ENCODE measurements at regions not wholly inside any gene's neighbourhood (a gene's known extent, or its start where the extent isn't known, plus 50 kb on each side); places are given as distances from the start of the nearest gene placed in this dataset.

DNA sequence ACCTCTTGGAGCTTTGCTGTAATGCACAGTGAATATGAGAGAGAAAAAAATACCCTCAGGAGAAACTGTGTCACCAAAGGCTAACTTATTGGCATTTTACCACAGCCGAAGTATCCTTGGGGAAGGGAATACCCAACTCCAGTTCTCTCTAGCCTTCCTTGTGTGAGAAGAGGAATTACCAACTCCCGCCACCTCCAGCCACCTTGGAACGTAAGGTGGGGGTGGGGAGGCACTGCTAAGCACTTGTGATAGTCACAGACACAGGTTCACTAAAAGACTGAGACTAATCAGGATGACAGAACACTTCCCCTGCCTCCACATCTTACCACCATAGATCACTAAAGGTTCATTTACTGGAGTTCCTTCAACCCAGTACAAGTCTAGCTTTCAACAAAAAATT, 102.0 kb upstream of the ADAMTS19 start:
- no peak for DNase-seq
- ChIA-PET CTCF (no interaction called here), POLR2A (no interaction called here)
- Mint-ChIP-seq H3K27me3 (no peaks in the 10 kb centered on the region), H3K27ac (no peak overlapping the region), H3K4me3 (no peak overlapping the region), H3K4me1 (no peaks in the 10 kb centered on the region), H3K9me3 (no peaks in the 10 kb centered on the region), H3K36me3 (ENCODE audit: low read depth) (no peaks in the 10 kb centered on the region)

DNA sequence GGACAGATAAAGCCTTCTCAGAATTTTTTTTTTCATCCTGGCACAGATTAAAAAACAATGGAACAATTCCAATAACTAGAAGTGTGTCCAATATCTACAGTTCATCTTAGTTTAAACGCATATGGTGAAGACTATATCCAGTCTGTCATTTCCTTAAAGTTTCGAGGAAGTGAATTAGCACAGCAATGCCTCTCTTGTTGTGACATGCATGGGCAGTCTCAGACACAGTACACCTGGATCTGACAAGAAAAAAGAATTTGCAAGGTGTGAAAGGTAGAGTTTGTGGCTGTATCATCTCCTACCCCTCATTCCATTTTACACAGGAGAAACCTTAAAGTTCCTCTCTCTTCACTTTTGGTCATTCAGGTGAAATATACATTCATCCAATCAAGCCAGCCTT, 100.6 kb upstream of the ADAMTS19 start:
- DNase-seq: no peak
- CTCF ChIA-PET: no interaction called here
- Mint-ChIP-seq H3K4me1 (no peaks in the 10 kb centered on the region), H3K4me3 (no peak overlapping the region), H3K27ac (no peak overlapping the region), H3K36me3 (ENCODE audit: low read depth) (no peaks in the 10 kb centered on the region), H3K9me3 (no peaks in the 10 kb centered on the region), H3K27me3 (no peaks in the 10 kb centered on the region)
- POLR2A ChIA-PET: no interaction called here

DNA sequence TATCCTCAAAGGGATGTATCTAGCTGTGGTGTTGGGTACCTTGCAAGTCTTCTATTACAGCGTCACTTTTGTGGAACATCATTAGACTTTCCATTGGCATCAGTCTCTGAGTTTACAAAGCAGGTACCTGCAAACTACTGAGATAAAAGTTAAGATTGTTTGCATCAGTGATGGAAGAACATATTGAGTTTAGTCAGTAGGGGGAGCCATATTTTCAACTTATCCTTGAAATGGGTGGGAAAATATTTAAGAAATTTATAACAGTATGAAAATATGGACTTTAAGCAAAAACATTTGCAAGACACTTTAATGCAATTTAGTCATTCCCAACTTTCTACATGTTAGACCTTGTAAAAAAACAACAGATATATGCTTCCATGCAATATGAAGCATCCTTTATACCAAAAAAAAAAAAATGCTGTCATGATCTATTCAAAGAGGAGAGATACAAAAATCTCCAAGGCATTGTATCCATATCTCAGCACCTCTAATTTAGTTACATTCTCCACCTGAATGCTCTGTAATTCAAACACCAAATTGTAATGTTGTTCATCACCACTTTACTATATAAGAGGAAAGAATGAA, 98.6 kb upstream of the ADAMTS19 start:
- H3K27ac Mint-ChIP-seq: no peak overlapping the region
- H3K27me3 Mint-ChIP-seq: no peaks in the 10 kb centered on the region
- H3K4me3 Mint-ChIP-seq: no peak overlapping the region
- no peak for DNase-seq
- POLR2A ChIA-PET: no interaction called here
- peaks cover 4% of the 10 kb centered on the region for H3K9me3 Mint-ChIP-seq
- CTCF ChIA-PET: no interaction called here
- H3K36me3 Mint-ChIP-seq (ENCODE audit: low read depth): no peaks in the 10 kb centered on the region
- no peaks in the 10 kb centered on the region for H3K4me1 Mint-ChIP-seq

DNA sequence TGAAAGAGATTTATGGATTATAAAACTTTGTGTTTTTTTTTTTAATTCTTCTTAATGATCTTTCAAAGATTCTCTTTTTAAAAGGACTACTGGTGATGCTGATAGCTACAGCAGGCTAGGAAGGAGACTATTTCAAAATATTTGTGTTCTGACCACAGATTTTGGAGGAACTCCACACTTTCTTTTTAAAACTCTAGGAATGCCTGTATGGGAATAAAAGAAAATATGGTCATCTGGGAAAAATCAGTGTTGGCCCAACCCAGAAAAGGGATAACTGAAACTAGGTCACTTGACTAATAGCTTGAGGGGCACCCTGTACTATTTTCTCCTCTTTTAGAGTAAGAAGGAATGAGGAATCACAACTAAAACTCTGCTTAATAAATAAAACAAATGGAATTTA, 97.6 kb upstream of the ADAMTS19 start:
- Mint-ChIP-seq H3K36me3 (ENCODE audit: low read depth) (no peaks in the 10 kb centered on the region), H3K4me3 (no peak overlapping the region), H3K27ac (no peak overlapping the region), H3K9me3 (peaks cover 4% of the 10 kb centered on the region), H3K4me1 (no peaks in the 10 kb centered on the region), H3K27me3 (no peaks in the 10 kb centered on the region)
- CTCF ChIA-PET: no interaction called here
- no peak for DNase-seq
- POLR2A ChIA-PET: no interaction called here

DNA sequence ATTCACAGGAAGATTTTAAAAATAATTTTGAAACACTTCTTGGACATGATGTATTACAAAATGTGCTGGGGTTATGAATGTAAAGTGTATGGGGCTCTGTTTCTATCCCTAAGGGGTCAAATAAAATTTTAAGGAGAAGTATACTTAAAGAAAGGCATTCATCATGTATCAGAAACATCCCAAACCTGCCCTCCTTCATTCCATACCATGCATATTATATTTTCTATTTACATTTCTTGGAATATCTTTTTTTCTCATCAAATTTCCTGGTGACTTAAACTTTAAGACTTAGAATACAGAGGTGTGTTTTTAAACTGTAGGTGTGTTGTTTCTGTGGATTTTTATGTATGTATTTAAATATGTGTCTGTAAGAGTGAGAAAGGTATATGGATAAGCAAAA, 96.1 kb upstream of the ADAMTS19 start:
- ChIA-PET CTCF (no interaction called here), POLR2A (no interaction called here)
- Mint-ChIP-seq H3K36me3 (ENCODE audit: low read depth) (no peaks in the 10 kb centered on the region), H3K27ac (no peak overlapping the region), H3K27me3 (no peaks in the 10 kb centered on the region), H3K4me1 (no peaks in the 10 kb centered on the region), H3K9me3 (peaks cover 4% of the 10 kb centered on the region), H3K4me3 (no peak overlapping the region)
- DNase-seq: no peak

DNA sequence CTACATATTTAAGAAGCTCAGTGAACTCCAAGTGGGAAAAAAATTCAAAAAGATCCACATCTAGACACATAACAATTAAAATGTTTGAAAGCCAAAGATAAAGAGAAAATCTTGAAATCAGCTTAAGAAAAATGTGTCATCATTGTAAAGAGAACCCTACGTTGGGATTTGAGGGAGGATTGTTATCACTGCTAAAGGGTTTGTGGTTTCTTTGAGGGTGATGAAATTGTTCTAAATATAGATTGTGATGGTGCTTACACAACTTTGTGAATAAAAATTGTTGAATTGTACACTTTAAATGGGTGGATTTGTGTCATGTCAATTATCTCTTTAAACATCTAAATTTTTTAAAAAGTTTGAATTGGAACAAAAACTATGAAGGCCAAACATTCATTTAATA, 92.2 kb upstream of the ADAMTS19 start:
- Mint-ChIP-seq H3K9me3 (peaks cover 4% of the 10 kb centered on the region), H3K27me3 (no peaks in the 10 kb centered on the region), H3K36me3 (ENCODE audit: low read depth) (no peaks in the 10 kb centered on the region), H3K27ac (no peak overlapping the region), H3K4me3 (no peak overlapping the region), H3K4me1 (no peaks in the 10 kb centered on the region)
- ChIA-PET POLR2A (no interaction called here), CTCF (interaction anchor here (0.6 kb wide), 1 partner anchor 194 kb away, joined by 3 read pairs; no protein-coding TSS in a partner anchor)
- no peak for DNase-seq

DNA sequence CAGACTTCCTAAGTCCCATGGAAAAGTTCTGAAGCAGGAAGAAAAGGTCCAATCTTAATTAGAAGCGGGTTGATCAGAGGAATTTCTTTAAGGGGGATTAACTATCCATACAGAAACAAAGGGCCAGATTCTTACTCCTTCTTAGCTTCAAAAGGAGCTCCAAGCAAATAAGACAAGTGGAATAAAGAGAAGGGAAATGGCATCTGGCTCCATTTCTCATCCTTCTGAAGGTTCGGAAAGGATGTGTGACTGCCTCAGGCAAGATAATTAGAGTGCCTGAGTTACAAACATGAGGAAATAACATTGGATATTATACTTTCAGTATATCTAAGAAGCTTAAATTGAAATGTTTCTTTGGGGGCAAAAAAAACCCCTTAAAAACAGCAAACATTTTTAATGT, 88.1 kb upstream of the ADAMTS19 start:
- DNase-seq: no peak
- H3K4me1 Mint-ChIP-seq: no peaks in the 10 kb centered on the region
- H3K9me3 Mint-ChIP-seq: no peaks in the 10 kb centered on the region
- H3K36me3 Mint-ChIP-seq (ENCODE audit: low read depth): no peaks in the 10 kb centered on the region
- H3K27ac Mint-ChIP-seq: no peak overlapping the region
- no peak overlapping the region for H3K4me3 Mint-ChIP-seq
- H3K27me3 Mint-ChIP-seq: no peaks in the 10 kb centered on the region
- ChIA-PET CTCF (no interaction called here), POLR2A (no interaction called here)

DNA sequence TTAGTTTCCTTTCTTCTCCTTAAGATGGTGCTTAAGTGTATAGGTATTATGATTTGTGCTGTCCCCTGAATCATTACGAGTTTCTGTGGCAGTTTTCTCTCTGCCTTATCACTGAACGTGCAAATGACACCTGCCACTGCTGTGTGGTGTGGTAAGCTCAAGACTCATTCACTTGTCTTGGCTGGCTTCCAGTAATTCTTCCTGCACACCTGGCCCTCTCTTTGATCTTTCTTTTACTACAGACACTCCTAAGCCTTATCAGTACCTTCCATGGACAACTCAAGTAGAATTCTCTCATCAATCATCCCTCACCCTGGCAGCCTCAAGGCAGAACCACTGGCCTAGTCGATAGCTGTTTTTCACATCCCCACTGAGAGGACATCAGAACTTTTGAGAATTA, 82.6 kb upstream of the ADAMTS19 start:
- POLR2A ChIA-PET: no interaction called here
- Mint-ChIP-seq H3K27me3 (no peaks in the 10 kb centered on the region), H3K27ac (no peak overlapping the region)

DNA sequence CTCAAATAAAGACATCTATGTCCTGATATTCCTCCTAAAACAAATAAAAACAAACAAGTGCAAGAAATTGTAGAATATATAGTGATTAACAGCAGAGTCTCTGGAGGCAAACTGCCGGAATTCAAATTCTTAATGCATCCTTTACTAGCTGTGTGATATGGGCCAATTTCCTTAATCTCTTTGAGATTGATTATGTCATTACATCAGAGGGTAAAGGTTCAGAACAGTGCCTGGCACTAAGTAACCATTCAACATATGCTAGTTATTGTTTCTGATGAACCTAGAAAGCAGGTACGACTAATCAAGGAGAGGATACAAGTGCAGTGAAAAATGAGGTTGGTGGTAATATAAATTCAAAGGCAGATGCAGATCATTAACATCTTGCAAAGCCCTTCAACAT, 81.1 kb upstream of the ADAMTS19 start:
- H3K27ac Mint-ChIP-seq: no peak overlapping the region
- no peak for DNase-seq
- no peak overlapping the region for H3K4me3 Mint-ChIP-seq
- ChIA-PET CTCF (no interaction called here), POLR2A (no interaction called here)
- no peaks in the 10 kb centered on the region for H3K36me3 Mint-ChIP-seq (ENCODE audit: low read depth)
- H3K27me3 Mint-ChIP-seq: no peaks in the 10 kb centered on the region
- no peaks in the 10 kb centered on the region for H3K9me3 Mint-ChIP-seq
- H3K4me1 Mint-ChIP-seq: no peaks in the 10 kb centered on the region

More for the DNA sequence above, 82.6 kb upstream of the ADAMTS19 start:
- no peak overlapping the region for H3K4me3 Mint-ChIP-seq
- no peaks in the 10 kb centered on the region for H3K36me3 Mint-ChIP-seq (ENCODE audit: low read depth)
- no peaks in the 10 kb centered on the region for H3K4me1 Mint-ChIP-seq
- CTCF ChIA-PET: no interaction called here
- no peak for DNase-seq
- H3K9me3 Mint-ChIP-seq: no peaks in the 10 kb centered on the region

DNA sequence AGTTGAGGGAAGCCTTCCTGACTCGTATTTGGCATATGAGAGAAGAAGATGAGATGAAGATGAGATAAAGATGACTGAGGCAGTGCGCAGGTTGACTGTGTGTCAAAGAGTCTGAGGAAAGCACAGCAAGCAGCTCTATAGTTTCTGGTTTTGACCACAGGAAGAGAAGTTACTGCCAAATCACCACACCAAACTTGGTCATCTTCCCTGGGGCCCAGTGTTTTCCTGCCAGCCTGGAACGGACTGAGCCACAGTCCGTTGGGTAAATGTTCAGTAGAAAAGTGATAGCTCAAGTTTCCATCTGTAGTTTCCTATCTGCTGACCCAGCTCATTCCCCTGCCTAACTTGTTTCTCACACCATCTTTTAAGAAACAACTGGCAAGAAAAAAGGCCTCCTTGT, 80.7 kb upstream of the ADAMTS19 start:
- Mint-ChIP-seq H3K4me3 (no peak overlapping the region), H3K4me1 (no peaks in the 10 kb centered on the region), H3K27ac (no peak overlapping the region), H3K27me3 (no peaks in the 10 kb centered on the region), H3K9me3 (no peaks in the 10 kb centered on the region), H3K36me3 (ENCODE audit: low read depth) (no peaks in the 10 kb centered on the region)
- ChIA-PET CTCF (no interaction called here), POLR2A (no interaction called here)
- DNase-seq: no peak

DNA sequence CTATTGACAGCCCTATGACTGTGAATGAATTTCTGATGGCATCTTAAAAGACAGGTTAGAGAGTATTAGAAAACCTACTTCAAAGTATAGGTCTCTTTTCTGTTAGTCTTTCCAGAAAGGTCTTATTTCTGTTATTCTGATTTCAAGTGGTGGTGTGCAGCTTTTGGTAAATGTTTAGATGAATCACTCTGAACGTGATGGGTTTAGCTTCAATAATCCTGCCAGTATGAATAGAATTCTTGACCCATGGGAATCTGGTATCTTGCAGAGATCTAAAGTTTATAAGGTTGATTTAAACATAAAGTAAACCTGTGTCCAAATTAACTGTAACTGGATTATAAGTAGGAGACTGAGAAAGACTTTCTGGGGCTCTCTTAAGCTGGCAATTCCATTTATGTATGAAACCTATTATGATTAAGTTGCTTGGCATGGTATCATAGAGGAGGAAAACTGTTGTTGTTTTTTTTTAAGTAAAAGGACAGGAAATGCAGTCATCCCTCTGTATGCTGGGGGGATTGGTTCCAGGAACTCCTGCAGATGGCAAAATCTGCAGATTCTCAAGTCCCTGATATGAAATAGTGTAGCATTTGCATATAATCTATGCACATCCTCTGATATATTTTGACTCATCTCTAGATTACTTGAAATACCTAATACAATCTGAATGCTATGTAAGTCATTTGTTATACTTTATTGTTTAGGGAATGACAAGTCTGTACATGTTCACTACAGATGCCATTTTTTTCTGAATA, 77.0 kb upstream of the ADAMTS19 start:
- no peak for DNase-seq
- Mint-ChIP-seq H3K9me3 (no peaks in the 10 kb centered on the region), H3K27ac (no peak overlapping the region), H3K36me3 (ENCODE audit: low read depth) (no peaks in the 10 kb centered on the region), H3K27me3 (no peaks in the 10 kb centered on the region), H3K4me3 (no peak overlapping the region), H3K4me1 (no peaks in the 10 kb centered on the region)
- ChIA-PET POLR2A (no interaction called here), CTCF (interaction anchor here (0.6 kb wide), 1 partner anchor 741 kb away, joined by 4 read pairs; no protein-coding TSS in a partner anchor)

DNA sequence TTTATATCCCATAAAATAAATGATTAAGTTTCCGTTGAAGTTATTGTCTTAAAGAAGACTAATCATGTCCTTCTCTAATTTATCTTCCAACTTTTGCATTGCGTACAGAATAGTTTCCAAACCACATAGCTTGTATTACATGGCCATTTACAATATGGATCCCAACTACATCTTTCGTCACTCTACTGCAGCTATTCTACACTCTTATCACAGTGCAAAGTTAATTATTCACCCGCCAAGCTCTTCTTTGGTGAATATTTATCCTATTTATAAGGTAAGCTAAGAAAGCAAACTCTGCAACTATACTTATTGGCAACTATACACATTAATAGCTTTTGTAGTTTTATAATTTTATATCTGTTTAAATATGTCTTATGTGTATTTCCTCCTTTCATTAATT, 75.9 kb upstream of the ADAMTS19 start:
- POLR2A ChIA-PET: no interaction called here

DNA sequence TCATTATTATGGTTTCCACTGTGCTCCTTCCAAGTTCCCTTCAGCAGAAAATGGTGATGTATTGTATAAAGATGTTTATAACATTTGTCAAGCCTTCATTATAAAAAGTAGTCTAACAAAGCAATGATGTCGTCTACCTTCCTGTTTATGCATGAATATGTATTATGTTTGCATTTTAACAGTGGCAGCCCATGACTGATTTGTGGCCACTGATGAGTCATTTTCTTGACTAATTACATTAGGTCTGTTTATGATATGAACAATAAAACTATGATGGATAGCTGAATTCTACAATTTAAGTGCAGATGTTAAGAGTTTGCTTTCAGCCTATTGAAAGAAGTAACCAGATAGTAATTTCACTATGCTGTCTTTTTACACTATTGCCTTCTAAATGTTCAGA, 75.4 kb upstream of the ADAMTS19 start:
- Mint-ChIP-seq H3K27ac (no peak overlapping the region), H3K9me3 (no peaks in the 10 kb centered on the region), H3K36me3 (ENCODE audit: low read depth) (no peaks in the 10 kb centered on the region), H3K4me3 (no peak overlapping the region), H3K27me3 (no peaks in the 10 kb centered on the region), H3K4me1 (no peaks in the 10 kb centered on the region)
- ChIA-PET CTCF (no interaction called here), POLR2A (no interaction called here)
- no peak for DNase-seq

More for the DNA sequence above, 75.9 kb upstream of the ADAMTS19 start:
- no peak for DNase-seq
- H3K9me3 Mint-ChIP-seq: no peaks in the 10 kb centered on the region
- CTCF ChIA-PET: no interaction called here
- no peak overlapping the region for H3K27ac Mint-ChIP-seq
- H3K4me1 Mint-ChIP-seq: no peaks in the 10 kb centered on the region
- no peak overlapping the region for H3K4me3 Mint-ChIP-seq
- no peaks in the 10 kb centered on the region for H3K27me3 Mint-ChIP-seq
- H3K36me3 Mint-ChIP-seq (ENCODE audit: low read depth): no peaks in the 10 kb centered on the region

DNA sequence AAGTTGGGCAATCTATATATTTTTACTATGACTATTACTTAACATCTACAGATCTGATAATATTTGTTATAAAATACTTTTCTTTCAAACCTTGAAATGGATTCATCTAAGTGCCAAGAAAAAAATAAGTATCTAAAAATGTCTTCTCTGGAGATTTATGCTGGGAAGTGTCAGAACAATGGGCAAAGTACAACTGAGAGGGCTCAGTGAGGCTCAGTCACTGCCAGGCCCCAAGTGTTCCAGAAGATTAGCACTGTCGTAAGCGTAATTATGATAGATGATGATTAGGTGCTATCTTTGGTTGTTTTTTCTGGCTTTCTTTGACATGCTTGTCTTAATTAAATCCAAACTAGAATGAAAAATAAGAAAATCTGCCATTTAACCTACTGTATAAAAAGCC, 72.2 kb upstream of the ADAMTS19 start:
- no peak overlapping the region for H3K27ac Mint-ChIP-seq
- POLR2A ChIA-PET: no interaction called here
- H3K36me3 Mint-ChIP-seq (ENCODE audit: low read depth): no peaks in the 10 kb centered on the region
- no peaks in the 10 kb centered on the region for H3K27me3 Mint-ChIP-seq
- CTCF ChIA-PET: no interaction called here
- no peak overlapping the region for H3K4me3 Mint-ChIP-seq
- no peaks in the 10 kb centered on the region for H3K4me1 Mint-ChIP-seq
- no peak for DNase-seq
- no peaks in the 10 kb centered on the region for H3K9me3 Mint-ChIP-seq
